Transverse colon (tissue), 4 donors: ENCODE measurements at regions not wholly inside any gene's neighbourhood (a gene's known extent, or its start where the extent isn't known, plus 50 kb on each side); places are given as distances from the start of the nearest gene placed in this dataset.

ENCODE experiments used
- DNase-seq: peaks from one replicate; pipeline ENCODE4 v3.0.0-alpha.2; 2019
- H3K27ac ChIP-seq, 4 donors: fragments of 200-600 bp; sonication (generic); 2 replicates each; pipeline ENCODE4 v1.5.1; 2016 to 2018; ENCODE audit warnings: inconsistent platforms in 4 of 4
- H3K27me3 ChIP-seq: fragments of 200-600 bp; sonication (generic); 2 replicates; pipeline ENCODE4 v1.5.1; 2017; ENCODE audit warnings: inconsistent platforms
- H3K36me3 ChIP-seq, 4 donors: fragments of 200-600 bp; sonication (generic); 2 replicates each; pipeline ENCODE4 v1.5.1; 2017 to 2019; ENCODE audit warnings: inconsistent platforms in 4 of 4
- H3K4me1 ChIP-seq, 4 donors: fragments of 200-600 bp; sonication (generic); 2 replicates each; pipeline ENCODE4 v1.5.1; 2017 to 2020; ENCODE audit warnings: inconsistent platforms in 4 of 4
- H3K4me3 ChIP-seq, 4 donors: fragments of 200-600 bp; sonication (generic); 1 replicate in 1 of 4; 2 replicates in 3 of 4; pipeline versions ENCODE4 v1.5.1 to v1.6.1; 2017 to 2019; ENCODE audit warnings: inconsistent platforms in 4 of 4
- H3K9me3 ChIP-seq, 2 donors: fragments of 200-600 bp; sonication (generic); 2 replicates each; pipeline ENCODE4 v1.5.1; 2017 to 2019; ENCODE audit warnings: inconsistent platforms in 2 of 2
- EP300 ChIP-seq: sonication (generic); formaldehyde crosslinking; IDR thresholded peaks from one replicate; pipeline ENCODE4 v1.6.1; 2017; ENCODE audit warnings: antibody characterized with exemption, low read depth
- POLR2A ChIP-seq: fragments of 450-650 bp; IDR thresholded peaks from one replicate; pipeline ENCODE4 v1.6.1; 2016; ENCODE audit warnings: antibody characterized with exemption, mild to moderate bottlenecking, moderate library complexity
- POLR2AphosphoS5 ChIP-seq, 3 donors: sonication (generic); formaldehyde crosslinking; IDR thresholded peaks; one replicate each; pipeline ENCODE4 v1.6.1; 2016; ENCODE audit warnings: antibody characterized with exemption in 3 of 3
- WGBS, 2 donors: methylation state at CpG; one replicate each; pipeline ENCODE4 v1.1.5; 2018; ENCODE audit warnings: low coverage in 1 of 2; 5-methylcytosine and 5-hydroxymethylcytosine counted together
- in situ Hi-C, 4 donors: fragments of 200-750 bp; cut with MboI; loops; one replicate each; pipeline versions ENCODE4 v1.15.0 to v1.15.1; 2017; ENCODE audit warnings: low sequenced_read_pairs in 3 of 4, low pct_ligation_motif_present in 1 of 4, low pct_unique_long_range_greater_than_20kb in 1 of 4
- intact Hi-C: fragments of 100-400 bp; cut with DNase I; formaldehyde crosslinking; loops from one replicate; pipeline ENCODE4 v1.15.1; 2023; ENCODE audit warnings: low total_unique reads
- TF ChIP-seq, protein P1 (sequence below), 5 experiments: fragments of 200-600 bp in 3 of 5; fragments of 450-650 bp in 2 of 5; sonication (generic) in 3 of 5; IDR thresholded peaks; 1 replicate in 2 of 5; 2 replicates in 3 of 5; pipeline ENCODE4 v1.5.1; 2016 to 2017; ENCODE audit warnings: antibody characterized with exemption in 5 of 5, inconsistent platforms in 3 of 5, mild to moderate bottlenecking in 2 of 5, moderate library complexity in 1 of 5

DNA sequence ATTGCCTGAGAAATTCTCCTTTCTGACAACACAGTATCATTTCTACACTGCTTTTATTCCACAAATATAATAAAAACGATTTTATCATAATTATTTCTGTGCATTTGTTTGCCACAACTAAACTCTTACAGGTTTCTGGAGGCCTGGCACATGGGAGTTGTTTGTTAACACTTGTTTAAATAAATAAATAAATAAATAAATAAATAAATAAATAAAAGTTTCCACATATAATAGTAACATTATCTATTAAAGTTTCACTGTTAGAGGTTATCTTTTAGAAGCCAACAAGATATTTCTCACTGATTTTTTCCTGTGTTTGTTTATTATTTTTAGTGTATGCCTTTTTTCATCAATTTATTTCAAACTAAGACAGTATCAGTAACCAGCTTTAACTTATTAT, 323.3 kb downstream of the FOXG1 start:
- no peaks in the 10 kb centered on the region for H3K9me3 ChIP-seq
- TF ChIP-seq POLR2AphosphoS5 (IDR thresholded peaks at IDR 0.05) (no peak), POLR2A (no peak), EP300 (no peak)
- TF ChIP-seq, protein P1, sequence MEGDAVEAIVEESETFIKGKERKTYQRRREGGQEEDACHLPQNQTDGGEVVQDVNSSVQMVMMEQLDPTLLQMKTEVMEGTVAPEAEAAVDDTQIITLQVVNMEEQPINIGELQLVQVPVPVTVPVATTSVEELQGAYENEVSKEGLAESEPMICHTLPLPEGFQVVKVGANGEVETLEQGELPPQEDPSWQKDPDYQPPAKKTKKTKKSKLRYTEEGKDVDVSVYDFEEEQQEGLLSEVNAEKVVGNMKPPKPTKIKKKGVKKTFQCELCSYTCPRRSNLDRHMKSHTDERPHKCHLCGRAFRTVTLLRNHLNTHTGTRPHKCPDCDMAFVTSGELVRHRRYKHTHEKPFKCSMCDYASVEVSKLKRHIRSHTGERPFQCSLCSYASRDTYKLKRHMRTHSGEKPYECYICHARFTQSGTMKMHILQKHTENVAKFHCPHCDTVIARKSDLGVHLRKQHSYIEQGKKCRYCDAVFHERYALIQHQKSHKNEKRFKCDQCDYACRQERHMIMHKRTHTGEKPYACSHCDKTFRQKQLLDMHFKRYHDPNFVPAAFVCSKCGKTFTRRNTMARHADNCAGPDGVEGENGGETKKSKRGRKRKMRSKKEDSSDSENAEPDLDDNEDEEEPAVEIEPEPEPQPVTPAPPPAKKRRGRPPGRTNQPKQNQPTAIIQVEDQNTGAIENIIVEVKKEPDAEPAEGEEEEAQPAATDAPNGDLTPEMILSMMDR (IDR thresholded peaks at IDR 0.05) = no peak
- H3K36me3 ChIP-seq = no peaks in the 10 kb centered on the region
- no peaks in the 10 kb centered on the region for H3K4me1 ChIP-seq
- intact Hi-C loops (no loop called here), in situ Hi-C loops (no loop called here)
- no peak overlapping the region for H3K4me3 ChIP-seq
- DNase-seq = no peak
- 7 to 20% methylated on average over 1 of the region's 1 CpG for WGBS, 2 donors
- H3K27ac ChIP-seq = no peak overlapping the region
- H3K27me3 ChIP-seq = no peaks in the 10 kb centered on the region

DNA sequence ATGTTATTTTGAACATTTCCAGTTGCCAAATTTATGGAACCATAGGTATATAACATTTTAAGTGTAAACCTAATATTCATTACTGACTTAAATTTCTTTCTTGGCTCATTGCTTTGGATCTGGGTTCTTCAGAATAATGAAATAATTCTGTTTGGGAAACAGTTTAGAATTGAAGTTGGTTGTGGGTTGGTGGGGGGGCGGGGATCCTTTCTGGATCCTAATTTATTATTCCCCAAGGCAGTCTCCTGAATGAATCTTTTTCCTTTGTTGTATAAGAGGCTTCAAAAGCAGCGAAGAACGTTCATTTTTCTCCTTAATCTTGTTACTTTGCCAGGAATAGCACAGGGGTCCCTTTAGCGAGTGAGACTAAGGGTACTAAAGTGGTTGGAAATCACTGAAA, 325.5 kb downstream of the FOXG1 start:
- TF ChIP-seq, protein P1 (IDR thresholded peaks at IDR 0.05) = no peak
- no peak for TF ChIP-seq POLR2AphosphoS5 (IDR thresholded peaks at IDR 0.05)
- TF ChIP-seq EP300 = no peak
- no peak for TF ChIP-seq POLR2A
- no peaks in the 10 kb centered on the region for H3K4me1 ChIP-seq
- in situ Hi-C loops (no loop called here), intact Hi-C loops (no loop called here)
- no peaks in the 10 kb centered on the region for H3K27me3 ChIP-seq
- no peak for DNase-seq
- H3K27ac ChIP-seq = no peak overlapping the region
- H3K36me3 ChIP-seq = no peaks in the 10 kb centered on the region
- no peaks in the 10 kb centered on the region for H3K9me3 ChIP-seq
- 64 to 71% methylated on average over 4 of the region's 4 CpGs for WGBS, 2 donors
- H3K4me3 ChIP-seq = no peak overlapping the region

DNA sequence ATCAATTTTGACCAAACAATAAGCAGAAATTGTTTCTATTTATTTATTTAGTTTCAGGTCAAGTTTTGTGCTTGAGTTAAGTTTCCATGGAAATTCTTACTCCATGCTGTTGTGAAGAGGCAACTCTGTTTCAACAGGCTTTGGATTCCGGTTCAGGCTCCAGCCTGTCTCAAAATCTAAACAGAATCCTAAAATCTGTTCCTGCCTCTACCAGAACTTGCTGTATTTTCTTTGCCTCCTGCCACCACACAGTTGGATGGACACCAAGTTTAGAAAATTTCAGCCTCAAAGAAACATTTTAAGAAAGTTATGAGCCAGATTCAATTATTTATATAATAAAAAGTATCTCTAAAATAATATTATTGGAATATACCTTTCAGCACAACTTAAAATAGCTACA, 330.9 kb downstream of the FOXG1 start:
- H3K27me3 ChIP-seq = no peaks in the 10 kb centered on the region
- DNase-seq = no peak
- H3K36me3 ChIP-seq = no peaks in the 10 kb centered on the region
- H3K4me3 ChIP-seq = no peak overlapping the region
- no peaks in the 10 kb centered on the region for H3K4me1 ChIP-seq
- in situ Hi-C loops (no loop called here), intact Hi-C loops (no loop called here)
- TF ChIP-seq EP300 (no peak), POLR2AphosphoS5 (IDR thresholded peaks at IDR 0.05) (no peak), POLR2A (no peak)
- TF ChIP-seq, protein P1 (IDR thresholded peaks at IDR 0.05) = no peak
- 83% methylated on average over 1 of the region's 1 CpG; no CpG with 5 or more reads in 1 of the 2 donors for WGBS, 2 donors
- H3K27ac ChIP-seq = no peak overlapping the region
- no peaks in the 10 kb centered on the region for H3K9me3 ChIP-seq

DNA sequence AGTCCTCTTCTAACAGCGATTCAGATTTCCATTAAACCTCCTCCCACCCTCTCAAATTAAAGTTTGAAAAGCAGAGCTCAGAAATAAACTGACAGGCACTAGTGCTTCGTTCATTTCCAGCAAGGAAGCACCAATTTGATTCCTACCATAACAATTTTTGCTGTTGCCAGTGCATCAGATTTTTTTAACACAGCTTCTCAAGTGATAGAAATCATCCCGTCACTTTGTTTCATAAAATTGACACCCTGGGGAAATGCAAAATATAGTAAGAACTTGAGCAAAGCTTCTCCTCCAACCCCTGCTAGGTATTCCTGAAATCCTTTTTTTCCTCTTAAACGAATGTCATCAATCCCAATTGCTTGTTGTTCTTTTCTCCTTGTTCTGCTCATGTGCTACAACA, 332.1 kb downstream of the FOXG1 start:
- in situ Hi-C loops = no loop called here
- TF ChIP-seq POLR2A (no peak), EP300 (no peak)
- TF ChIP-seq, protein P1 (IDR thresholded peaks at IDR 0.05) = no peak
- Histone ChIP-seq H3K9me3 (no peaks in the 10 kb centered on the region), H3K27ac (no peak overlapping the region), H3K36me3 (no peaks in the 10 kb centered on the region), H3K4me1 (no peaks in the 10 kb centered on the region), H3K4me3 (no peak overlapping the region), H3K27me3 (no peaks in the 10 kb centered on the region)
- intact Hi-C loops = no loop called here
- no peak for DNase-seq
- WGBS, 2 donors = 55 to 73% methylated on average over 4 of the region's 4 CpGs
